ENCODE measurements at regions not wholly inside any gene's neighbourhood (a gene's known extent, or its start where the extent isn't known, plus 50 kb on each side); places are given as distances from the start of the nearest gene placed in this dataset.

DNA sequence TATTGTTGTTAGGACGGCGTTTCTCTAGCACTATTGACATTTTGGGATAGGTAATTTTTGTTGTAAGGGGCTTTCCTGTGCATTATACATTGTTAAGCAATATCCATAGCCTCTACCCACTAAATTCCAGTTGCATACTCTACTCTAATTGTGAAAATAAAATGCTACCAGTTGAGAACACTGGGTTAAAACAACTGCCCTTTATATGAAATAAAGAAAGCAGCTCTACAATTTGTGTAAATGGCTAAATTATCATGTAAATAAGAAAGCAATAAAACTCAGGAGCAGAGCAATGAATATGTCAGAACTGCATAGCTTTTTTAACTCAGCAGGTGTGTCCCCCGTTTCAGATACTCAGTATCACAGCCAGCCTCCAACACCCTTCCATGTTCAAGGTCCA, 812.7 kb upstream of the NRXN1 start:
- H3K9me3 ChIP-seq (replicated peaks; ENCODE audit: control insufficient read depth, insufficient read depth, low read length) = no peaks in the 10 kb centered on the region
- H3K9ac ChIP-seq (ENCODE audit: control insufficient read depth, insufficient read depth, low read length) = no peak overlapping the region
- H3K36me3 ChIP-seq (ENCODE audit: control insufficient read depth in 2 of 2, insufficient read depth in 2 of 2, low read length in 1 of 2) = no peaks in the 10 kb centered on the region
- H3K27me3 ChIP-seq (replicated peaks in 1 of 2; ENCODE audit: control insufficient read depth in 2 of 2, insufficient read depth in 2 of 2, low read length in 1 of 2) = no peaks in the 10 kb centered on the region
- H3K79me2 ChIP-seq (ENCODE audit: control insufficient read depth, insufficient read depth, low read length) = no peaks in the 10 kb centered on the region
- no peaks in the 10 kb centered on the region for H3K4me1 ChIP-seq (ENCODE audit: control insufficient read depth, insufficient read depth, low read length)
- DNase-seq (ENCODE audit: low read depth, low spot score) (no peak), ATAC-seq (no peak), FAIRE-seq (no peak)
- BruUV-seq (replicated peaks) = no TSS peak
- ChIA-PET POLR2A (no interaction called here), RAD21 (ENCODE audit: unreplicated experiment) (no interaction called here), CTCF (no interaction called here), SMC1A (ENCODE audit: uncharacterized antibody, unreplicated experiment) (no interaction called here)
- H2AFZ ChIP-seq (ENCODE audit: control insufficient read depth, low read depth, low read length) = no peak overlapping the region
- TF ChIP-seq HDGF (IDR thresholded peaks at IDR 0.05) (no peak), MEF2A (IDR thresholded peaks at IDR 0.05; ENCODE audit: insufficient read depth, low read depth, low read length) (no peak), RAD21 (IDR thresholded peaks at IDR 0.05; ENCODE audit: insufficient read depth, low read depth, low read length) (no peak)
- TF ChIP-seq, protein P1, sequence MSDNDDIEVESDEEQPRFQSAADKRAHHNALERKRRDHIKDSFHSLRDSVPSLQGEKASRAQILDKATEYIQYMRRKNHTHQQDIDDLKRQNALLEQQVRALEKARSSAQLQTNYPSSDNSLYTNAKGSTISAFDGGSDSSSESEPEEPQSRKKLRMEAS (IDR thresholded peaks at IDR 0.05; ENCODE audit: low read depth, low read length) = no peak
- 3% methylated on average over 3 of the region's 3 CpGs for WGBS (ENCODE audit: insufficient coverage, insufficient replicate concordance, low lambda C conversion rate, missing lambda C conversion rate)
- H4K20me1 ChIP-seq (ENCODE audit: control insufficient read depth, insufficient read depth) = no peaks in the 10 kb centered on the region
- H3K4me2 ChIP-seq (ENCODE audit: control insufficient read depth, insufficient read depth) = no peak overlapping the region
- H3K4me3 ChIP-seq = no peak overlapping the region
- no peak overlapping the region for H3K27ac ChIP-seq (ENCODE audit: control insufficient read depth, insufficient read depth)
- intact Hi-C loops (cut with micrococcal nuclease; ENCODE audit: unreplicated experiment) = no loop called here
- in situ Hi-C loops (cut with MboI) = no loop called here

DNA sequence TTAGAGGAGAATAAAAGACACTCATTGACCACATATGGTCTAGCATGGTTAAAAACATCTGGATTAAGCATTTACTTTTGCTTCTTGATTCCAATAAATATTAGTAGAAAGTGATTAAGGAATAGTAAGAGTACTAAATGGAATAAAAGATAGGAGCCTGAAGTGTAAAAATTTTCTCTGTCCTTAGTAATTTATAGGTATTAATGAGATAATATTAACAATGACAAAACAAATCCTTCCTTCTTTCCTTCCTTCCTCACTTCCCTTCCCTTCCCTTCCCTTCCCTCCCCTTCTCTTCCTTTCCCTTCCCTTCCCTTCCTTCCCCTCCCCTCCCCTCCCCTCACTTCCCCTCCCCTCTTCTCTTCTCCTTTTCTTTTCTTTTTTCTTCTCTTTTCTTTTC, 797.5 kb upstream of the NRXN1 start:
- POLR2A ChIA-PET = no interaction called here
- RAD21 ChIA-PET (ENCODE audit: unreplicated experiment) = no interaction called here
- no peaks in the 10 kb centered on the region for H3K36me3 ChIP-seq (ENCODE audit: control insufficient read depth in 2 of 2, insufficient read depth in 2 of 2, low read length in 1 of 2)
- no peak overlapping the region for H3K4me2 ChIP-seq (ENCODE audit: control insufficient read depth, insufficient read depth)
- no peak overlapping the region for H3K4me3 ChIP-seq
- DNase-seq (ENCODE audit: low read depth, low spot score) = no peak
- no peak overlapping the region for H3K27ac ChIP-seq (ENCODE audit: control insufficient read depth, insufficient read depth)
- H3K79me2 ChIP-seq (ENCODE audit: control insufficient read depth, insufficient read depth, low read length) = no peaks in the 10 kb centered on the region
- intact Hi-C loops (cut with micrococcal nuclease; ENCODE audit: unreplicated experiment) (no loop called here), in situ Hi-C loops (cut with MboI) (no loop called here)
- no peaks in the 10 kb centered on the region for H3K4me1 ChIP-seq (ENCODE audit: control insufficient read depth, insufficient read depth, low read length)
- no peak for ATAC-seq
- no peak overlapping the region for H2AFZ ChIP-seq (ENCODE audit: control insufficient read depth, low read depth, low read length)
- no TSS peak for BruUV-seq (replicated peaks)
- H4K20me1 ChIP-seq (ENCODE audit: control insufficient read depth, insufficient read depth) = no peaks in the 10 kb centered on the region
- H3K9me3 ChIP-seq (replicated peaks; ENCODE audit: control insufficient read depth, insufficient read depth, low read length) = no peaks in the 10 kb centered on the region
- no peaks in the 10 kb centered on the region for H3K27me3 ChIP-seq (replicated peaks in 1 of 2; ENCODE audit: control insufficient read depth in 2 of 2, insufficient read depth in 2 of 2, low read length in 1 of 2)
- no peak for FAIRE-seq
- SMC1A ChIA-PET (ENCODE audit: uncharacterized antibody, unreplicated experiment) = no interaction called here
- no peak overlapping the region for H3K9ac ChIP-seq (ENCODE audit: control insufficient read depth, insufficient read depth, low read length)
- CTCF ChIA-PET = no interaction called here
- TF ChIP-seq ZSCAN29 (IDR thresholded peaks at IDR 0.05) (no peak), MYC (IDR thresholded peaks at IDR 0.05; ENCODE audit: insufficient read depth, insufficient read length, insufficient replicate concordance, low read length, severe bottlenecking) (no peak), EED (IDR thresholded peaks at IDR 0.05; ENCODE audit: low read depth) (no peak), ZBTB40 (IDR thresholded peaks at IDR 0.05; ENCODE audit: borderline replicate concordance) (no peak)
- TF ChIP-seq, protein P1 (IDR thresholded peaks at IDR 0.05; ENCODE audit: low read depth, low read length) = no peak
- TF ChIP-seq, protein P2, sequence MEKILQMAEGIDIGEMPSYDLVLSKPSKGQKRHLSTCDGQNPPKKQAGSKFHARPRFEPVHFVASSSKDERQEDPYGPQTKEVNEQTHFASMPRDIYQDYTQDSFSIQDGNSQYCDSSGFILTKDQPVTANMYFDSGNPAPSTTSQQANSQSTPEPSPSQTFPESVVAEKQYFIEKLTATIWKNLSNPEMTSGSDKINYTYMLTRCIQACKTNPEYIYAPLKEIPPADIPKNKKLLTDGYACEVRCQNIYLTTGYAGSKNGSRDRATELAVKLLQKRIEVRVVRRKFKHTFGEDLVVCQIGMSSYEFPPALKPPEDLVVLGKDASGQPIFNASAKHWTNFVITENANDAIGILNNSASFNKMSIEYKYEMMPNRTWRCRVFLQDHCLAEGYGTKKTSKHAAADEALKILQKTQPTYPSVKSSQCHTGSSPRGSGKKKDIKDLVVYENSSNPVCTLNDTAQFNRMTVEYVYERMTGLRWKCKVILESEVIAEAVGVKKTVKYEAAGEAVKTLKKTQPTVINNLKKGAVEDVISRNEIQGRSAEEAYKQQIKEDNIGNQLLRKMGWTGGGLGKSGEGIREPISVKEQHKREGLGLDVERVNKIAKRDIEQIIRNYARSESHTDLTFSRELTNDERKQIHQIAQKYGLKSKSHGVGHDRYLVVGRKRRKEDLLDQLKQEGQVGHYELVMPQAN (conservative IDR thresholded peaks at IDR 0.05) = no peak
